Testis (tissue), 2 donors: ENCODE measurements at regions not wholly inside any gene's neighbourhood (a gene's known extent, or its start where the extent isn't known, plus 50 kb on each side); places are given as distances from the start of the nearest gene placed in this dataset.

ENCODE experiments used
- CTCF ChIP-seq, 3 experiments: fragments of 450-650 bp in 2 of 3; fragments of 200-600 bp in 1 of 3; sonication (generic) in 1 of 3; IDR thresholded peaks; one replicate each; pipeline ENCODE4 v1.5.1; 2016 to 2019; ENCODE audit warnings: antibody characterized with exemption in 3 of 3, mild to moderate bottlenecking in 2 of 3, moderate library complexity in 1 of 3
- POLR2A ChIP-seq: fragments of 450-650 bp; IDR thresholded peaks from one replicate; pipeline ENCODE4 v1.6.1; 2017; ENCODE audit warnings: antibody characterized with exemption, mild to moderate bottlenecking, moderate library complexity

- TF ChIP-seq CTCF (IDR thresholded peaks at IDR 0.05), result no peak
- no peak for TF ChIP-seq POLR2A
Observed at GRCh38 chr9:105846825-105847224, 152.5 kb downstream of the TMEM38B start.
